Memory B cell (primary cell): ENCODE measurements at regions not wholly inside any gene's neighbourhood (a gene's known extent, or its start where the extent isn't known, plus 50 kb on each side); places are given as distances from the start of the nearest gene placed in this dataset.

Experiments used
- ATAC-seq: fragments of 150-1000 bp; cut with Tn5 transposase; 2 replicates; pipeline ENCODE4 v1.10.0; 2021; ENCODE audit warnings: low read depth, mild to moderate bottlenecking, moderate library complexity
- DNase-seq, 2 donors: peaks; one replicate each; pipeline ENCODE4 v3.0.0; 2022; ENCODE audit warnings: low spot score in 2 of 2
- H3K27ac Mint-ChIP-seq: one replicate; pipeline ENCODE4 v1.8.0; 2022; ENCODE audit warnings: mild to moderate bottlenecking, moderate library complexity, mixed read lengths
- H3K27me3 Mint-ChIP-seq: one replicate; pipeline ENCODE4 v1.8.0; 2022; ENCODE audit warnings: mixed read lengths
- H3K36me3 Mint-ChIP-seq: one replicate; pipeline ENCODE4 v1.8.0; 2022; ENCODE audit warnings: mild to moderate bottlenecking, mixed read lengths
- H3K4me1 Mint-ChIP-seq: one replicate; pipeline ENCODE4 v1.8.0; 2022; ENCODE audit warnings: mixed read lengths
- H3K4me3 Mint-ChIP-seq: one replicate; pipeline ENCODE4 v1.8.0; 2022; ENCODE audit warnings: mild to moderate bottlenecking, moderate library complexity, mixed read lengths
- H3K9me3 Mint-ChIP-seq: one replicate; pipeline ENCODE4 v1.8.0; 2022; ENCODE audit warnings: mixed read lengths

- ATAC-seq = no peak
- peaks cover under 1% of the 10 kb centered on the region for H3K27me3 Mint-ChIP-seq
- no peaks in the 10 kb centered on the region for H3K4me1 Mint-ChIP-seq
- no peak for DNase-seq
- H3K36me3 Mint-ChIP-seq = peaks cover 2% of the 10 kb centered on the region
- peaks cover 13% of the 10 kb centered on the region for H3K9me3 Mint-ChIP-seq
- H3K27ac Mint-ChIP-seq = no peak overlapping the region
- no peak overlapping the region for H3K4me3 Mint-ChIP-seq
Observed at GRCh38 chr18:10042492-10042891, 128.7 kb downstream of the VAPA start.

- no peak for ATAC-seq
- no peak overlapping the region for H3K4me3 Mint-ChIP-seq
- no peak overlapping the region for H3K27ac Mint-ChIP-seq
- H3K36me3 Mint-ChIP-seq = peaks cover 2% of the 10 kb centered on the region
- no peak for DNase-seq
- no peaks in the 10 kb centered on the region for H3K4me1 Mint-ChIP-seq
- no peaks in the 10 kb centered on the region for H3K27me3 Mint-ChIP-seq
- H3K9me3 Mint-ChIP-seq = peaks cover 13% of the 10 kb centered on the region
Observed at GRCh38 chr18:10044054-10044453, 130.2 kb downstream of the VAPA start.

- ATAC-seq (no peak), DNase-seq (no peak)
- H3K27me3 Mint-ChIP-seq = no peaks in the 10 kb centered on the region
- no peaks in the 10 kb centered on the region for H3K4me1 Mint-ChIP-seq
- H3K27ac Mint-ChIP-seq = no peak overlapping the region
- no peak overlapping the region for H3K4me3 Mint-ChIP-seq
- H3K36me3 Mint-ChIP-seq = peaks cover 2% of the 10 kb centered on the region
- peaks cover 13% of the 10 kb centered on the region for H3K9me3 Mint-ChIP-seq
Observed at GRCh38 chr18:10045296-10045891, 131.6 kb downstream of the VAPA start.

- Mint-ChIP-seq H3K4me3 (no peak overlapping the region), H3K27ac (no peak overlapping the region), H3K27me3 (no peaks in the 10 kb centered on the region), H3K36me3 (peaks cover 2% of the 10 kb centered on the region), H3K9me3 (peaks cover 13% of the 10 kb centered on the region), H3K4me1 (no peaks in the 10 kb centered on the region)
- DNase-seq (no peak), ATAC-seq (no peak)
Observed at GRCh38 chr18:10046178-10046807, 132.5 kb downstream of the VAPA start.

- no peak overlapping the region for H3K27ac Mint-ChIP-seq
- H3K4me1 Mint-ChIP-seq = no peaks in the 10 kb centered on the region
- peaks cover 7% of the 10 kb centered on the region for H3K9me3 Mint-ChIP-seq
- no peaks in the 10 kb centered on the region for H3K27me3 Mint-ChIP-seq
- no peaks in the 10 kb centered on the region for H3K36me3 Mint-ChIP-seq
- H3K4me3 Mint-ChIP-seq = no peak overlapping the region
- DNase-seq = no peak
- no peak for ATAC-seq
Observed at GRCh38 chr18:10047237-10047636, 133.4 kb downstream of the VAPA start.

- H3K27me3 Mint-ChIP-seq = peaks cover 2% of the 10 kb centered on the region
- no peaks in the 10 kb centered on the region for H3K36me3 Mint-ChIP-seq
- no peak for DNase-seq
- no peak for ATAC-seq
- H3K4me3 Mint-ChIP-seq = no peak overlapping the region
- no peak overlapping the region for H3K27ac Mint-ChIP-seq
- no peaks in the 10 kb centered on the region for H3K9me3 Mint-ChIP-seq
- H3K4me1 Mint-ChIP-seq = no peaks in the 10 kb centered on the region
Observed at GRCh38 chr18:10049747-10050146, 135.9 kb downstream of the VAPA start.

- Mint-ChIP-seq H3K9me3 (no peaks in the 10 kb centered on the region), H3K27ac (no peak overlapping the region), H3K27me3 (peaks cover 2% of the 10 kb centered on the region), H3K4me1 (no peaks in the 10 kb centered on the region), H3K4me3 (no peak overlapping the region), H3K36me3 (no peaks in the 10 kb centered on the region)
- ATAC-seq = no peak
- no peak for DNase-seq
Observed at GRCh38 chr18:10050956-10051355, 137.1 kb downstream of the VAPA start.

GRCh38 chr18:10051877-10052631 is 138.2 kb downstream of the VAPA start:
- no peak for ATAC-seq
- no peaks in the 10 kb centered on the region for H3K36me3 Mint-ChIP-seq
- H3K27me3 Mint-ChIP-seq = peaks cover 2% of the 10 kb centered on the region
- no peak overlapping the region for H3K4me3 Mint-ChIP-seq
- no peaks in the 10 kb centered on the region for H3K4me1 Mint-ChIP-seq
- no peak overlapping the region for H3K27ac Mint-ChIP-seq
- H3K9me3 Mint-ChIP-seq = no peaks in the 10 kb centered on the region
- no peak for DNase-seq

GRCh38 chr18:10052871-10053270 is 139.1 kb downstream of the VAPA start:
- DNase-seq = no peak
- peaks cover 6% of the 10 kb centered on the region for H3K4me1 Mint-ChIP-seq
- no peak overlapping the region for H3K27ac Mint-ChIP-seq
- H3K27me3 Mint-ChIP-seq = peaks cover 2% of the 10 kb centered on the region
- H3K36me3 Mint-ChIP-seq = no peaks in the 10 kb centered on the region
- no peak overlapping the region for H3K4me3 Mint-ChIP-seq
- ATAC-seq = no peak
- no peaks in the 10 kb centered on the region for H3K9me3 Mint-ChIP-seq

- DNase-seq (no peak), ATAC-seq (no peak)
- Mint-ChIP-seq H3K4me3 (no peak overlapping the region), H3K36me3 (no peaks in the 10 kb centered on the region), H3K27ac (no peak overlapping the region), H3K4me1 (peaks cover 6% of the 10 kb centered on the region), H3K27me3 (peaks cover 3% of the 10 kb centered on the region), H3K9me3 (no peaks in the 10 kb centered on the region)
Observed at GRCh38 chr18:10053861-10054260, 140.0 kb downstream of the VAPA start.

- ATAC-seq (no peak), DNase-seq (no peak)
- H3K36me3 Mint-ChIP-seq = no peaks in the 10 kb centered on the region
- H3K4me3 Mint-ChIP-seq = no peak overlapping the region
- no peaks in the 10 kb centered on the region for H3K9me3 Mint-ChIP-seq
- peaks cover 6% of the 10 kb centered on the region for H3K4me1 Mint-ChIP-seq
- H3K27me3 Mint-ChIP-seq = peaks cover 5% of the 10 kb centered on the region
- H3K27ac Mint-ChIP-seq = no peak overlapping the region
Observed at GRCh38 chr18:10054366-10054765, 140.6 kb downstream of the VAPA start.

- Mint-ChIP-seq H3K4me1 (peaks cover 6% of the 10 kb centered on the region), H3K4me3 (no peak overlapping the region), H3K27ac (no peak overlapping the region), H3K36me3 (no peaks in the 10 kb centered on the region), H3K27me3 (peaks cover 5% of the 10 kb centered on the region), H3K9me3 (no peaks in the 10 kb centered on the region)
- DNase-seq (no peak), ATAC-seq (no peak)
Observed at GRCh38 chr18:10055125-10055750, 141.4 kb downstream of the VAPA start.

- ATAC-seq = no peak
- Mint-ChIP-seq H3K4me1 (peaks cover 6% of the 10 kb centered on the region), H3K36me3 (no peaks in the 10 kb centered on the region), H3K4me3 (no peak overlapping the region), H3K27ac (no peak overlapping the region), H3K27me3 (peaks cover 5% of the 10 kb centered on the region), H3K9me3 (no peaks in the 10 kb centered on the region)
- no peak for DNase-seq
Observed at GRCh38 chr18:10056506-10056905, 142.7 kb downstream of the VAPA start.

GRCh38 chr18:10057401-10057893 is 143.6 kb downstream of the VAPA start:
- no peaks in the 10 kb centered on the region for H3K9me3 Mint-ChIP-seq
- peaks cover 6% of the 10 kb centered on the region for H3K4me1 Mint-ChIP-seq
- DNase-seq = no peak
- no peaks in the 10 kb centered on the region for H3K36me3 Mint-ChIP-seq
- H3K4me3 Mint-ChIP-seq = no peak overlapping the region
- H3K27me3 Mint-ChIP-seq = peaks cover 8% of the 10 kb centered on the region
- no peak overlapping the region for H3K27ac Mint-ChIP-seq
- ATAC-seq = no peak
